D721Med (cell line): ENCODE measurements at regions not wholly inside any gene's neighbourhood (a gene's known extent, or its start where the extent isn't known, plus 50 kb on each side); places are given as distances from the start of the nearest gene placed in this dataset.
"Not testable (repeated sequence)": the region's sequence is repeated elsewhere in the genome, so short reads cannot be mapped to it uniquely, and the experiment has no call there.

Source experiments
- DNase-seq: peaks from one replicate; pipeline ENCODE4 v3.0.0; 2011; ENCODE audit warnings: low spot score; ENCODE audit not compliant: insufficient read length
- FAIRE-seq: peaks from 2 replicates; lab custom pipeline; 2011; peaks lifted over from hg19 to GRCh38; lab: Jason Lieb, UNC
- CTCF ChIP-seq: IDR thresholded peaks from 2 replicates; pipeline ENCODE4 v1.5.1; 2012; ENCODE audit warnings: mild to moderate bottlenecking, control low read depth; ENCODE audit not compliant: insufficient read depth; ENCODE audit errors: missing control alignments

- no peak for FAIRE-seq
- no peak for DNase-seq
These were observed 168.7 kb upstream of the NDUFV2 start for GRCh38 chr18:8933714-8934284.

GRCh38 chr18:8935346-8935745 is 167.2 kb upstream of the NDUFV2 start:
- not testable (repeated sequence) for DNase-seq, FAIRE-seq

More at GRCh38 chr18:8933714-8934284, 168.7 kb upstream of the NDUFV2 start:
- no peak for TF ChIP-seq CTCF

DNA sequence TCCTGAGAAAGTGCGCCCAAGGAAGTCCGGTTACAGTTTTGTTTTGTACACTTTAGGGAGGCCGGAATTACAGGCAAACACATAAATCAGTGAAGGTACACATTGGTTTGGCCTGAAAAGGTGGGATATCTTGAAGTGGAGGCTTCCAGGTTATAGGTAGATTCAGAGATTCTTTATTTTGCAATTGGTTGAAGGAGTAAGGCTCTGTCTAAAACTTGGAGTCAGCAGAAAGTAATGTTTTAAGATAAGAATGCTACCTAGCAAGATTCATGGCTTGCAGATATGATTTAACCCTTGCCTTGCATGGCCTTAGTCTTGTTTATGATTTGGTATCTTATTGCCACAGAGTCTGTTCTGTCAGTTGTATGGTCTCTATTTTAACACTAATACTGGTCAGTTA is 165.9 kb upstream of the NDUFV2 start:
- FAIRE-seq (no peak), DNase-seq (no peak)
- TF ChIP-seq CTCF: no peak

DNA sequence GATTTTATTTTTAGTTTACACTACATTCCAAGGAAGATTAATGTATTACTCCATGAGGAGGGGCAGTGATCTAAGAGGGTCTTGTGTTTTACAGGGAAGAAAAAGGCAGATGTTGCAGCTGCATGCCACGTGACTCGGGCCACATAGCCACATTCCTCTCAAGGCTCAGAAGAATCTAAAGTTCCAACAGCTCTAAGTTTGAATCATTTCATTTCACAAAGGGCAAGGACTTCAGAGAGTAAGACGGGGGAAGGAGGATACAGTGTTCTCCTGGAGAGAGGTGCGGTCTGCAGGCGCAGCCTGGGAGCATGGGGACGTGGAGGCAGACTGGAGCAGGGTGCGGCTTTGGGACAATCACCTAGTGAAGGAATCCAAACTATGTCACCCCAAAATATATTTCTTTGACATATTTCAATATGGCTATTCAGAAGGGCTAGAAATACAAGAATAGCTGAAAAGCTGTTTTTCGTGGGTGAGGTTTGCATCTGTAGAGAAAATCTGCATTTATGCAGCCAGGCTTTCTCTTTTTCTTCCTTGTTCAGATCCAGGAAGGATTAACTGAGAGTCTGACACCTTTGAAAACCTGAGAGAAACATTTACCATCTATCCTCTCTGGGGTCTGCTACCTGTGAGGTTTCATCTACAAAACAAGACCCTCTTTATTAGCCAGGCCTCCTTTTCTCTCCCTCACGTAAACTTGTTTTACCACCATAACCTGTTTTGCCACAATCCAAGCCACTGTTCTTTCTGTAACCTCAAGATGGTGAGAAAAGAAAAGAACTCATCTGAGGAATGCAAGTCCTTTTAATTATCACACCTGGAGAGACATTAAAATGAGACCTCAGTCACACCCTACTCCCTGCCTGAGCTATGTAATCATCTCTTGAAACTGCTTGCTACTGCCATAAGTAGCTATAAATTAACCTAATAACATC is 165.1 kb upstream of the NDUFV2 start:
- FAIRE-seq: no peak
- no peak for TF ChIP-seq CTCF
- DNase-seq: no peak

DNA sequence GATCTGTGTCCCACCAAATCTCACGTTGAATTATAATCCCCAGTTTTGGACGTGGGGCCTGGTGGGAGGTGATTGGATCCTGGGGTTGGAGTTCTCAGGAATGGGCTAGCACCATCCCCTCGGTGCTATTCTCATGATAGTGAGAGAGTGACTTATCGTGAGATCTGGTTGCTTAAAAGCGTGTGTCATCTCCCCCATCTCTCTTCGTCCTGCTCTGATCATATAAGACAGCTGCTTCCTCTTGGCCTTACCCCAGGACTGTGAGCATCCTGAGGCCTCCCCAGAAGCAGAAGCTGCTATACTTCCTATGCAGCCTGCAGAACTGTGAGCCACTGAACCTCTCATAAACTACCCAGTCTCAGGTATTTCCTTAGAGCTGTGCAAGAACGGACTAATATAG is 163.7 kb upstream of the NDUFV2 start:
- TF ChIP-seq CTCF: no peak
- FAIRE-seq: no peak
- no peak for DNase-seq

DNA sequence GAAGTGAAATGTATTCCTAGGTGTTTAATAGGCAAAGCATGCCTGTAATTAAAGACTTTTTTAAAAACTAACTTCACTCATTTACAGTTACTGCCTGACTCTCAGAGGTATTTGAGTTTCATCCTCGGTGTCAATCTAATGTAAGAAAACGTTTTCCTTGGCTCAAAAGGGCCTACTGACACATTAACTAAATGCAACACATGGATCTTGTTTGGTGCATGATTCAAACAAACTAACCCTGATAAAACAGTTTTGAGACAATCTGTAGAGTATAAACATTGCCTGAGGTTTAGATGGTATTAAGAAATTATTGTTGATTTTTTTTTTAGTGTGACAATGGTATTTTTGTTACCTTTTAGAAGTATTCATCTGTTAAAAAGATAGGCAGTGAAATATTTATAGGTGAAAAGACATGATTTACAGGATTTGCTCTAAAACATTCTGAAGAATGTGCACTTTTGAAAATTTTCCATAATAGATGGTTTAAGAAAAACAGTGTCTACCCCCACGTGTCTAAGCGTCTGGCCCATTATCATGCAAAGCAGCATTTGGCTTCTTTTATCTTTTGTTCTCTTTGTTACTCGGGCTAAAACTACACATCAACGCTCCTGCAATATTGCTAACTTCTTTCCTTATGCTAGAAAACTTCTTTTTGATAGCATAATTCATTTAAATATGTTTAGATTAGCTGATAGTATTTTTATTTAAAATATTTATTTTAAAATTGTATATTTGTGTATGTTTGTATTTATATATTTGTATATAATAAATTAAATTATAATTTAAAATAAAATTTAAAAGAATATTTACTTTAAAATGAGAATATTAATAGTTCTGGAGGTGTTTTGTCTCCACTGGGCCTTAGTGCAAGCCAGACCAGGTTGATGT is 160.2 kb upstream of the NDUFV2 start:
- TF ChIP-seq CTCF: no peak
- FAIRE-seq: no peak
- no peak for DNase-seq

GRCh38 chr18:8942909-8943545 is 159.5 kb upstream of the NDUFV2 start:
- DNase-seq (no peak), FAIRE-seq (no peak)
- TF ChIP-seq CTCF: no peak
